Stimulated activated CD4-positive, alpha-beta T cell treated with anti-CD3 and anti-CD28 coated beads, Interleukin-12 subunit alpha, Interleukin-12 subunit beta, amount 100 ng/mL, for 48 hours (primary cell): ENCODE measurements at regions not wholly inside any gene's neighbourhood (a gene's known extent, or its start where the extent isn't known, plus 50 kb on each side); places are given as distances from the start of the nearest gene placed in this dataset.

ENCODE experiments used
- DNase-seq, 3 donors: peaks; one replicate each; pipeline ENCODE4 v3.0.0-alpha.2; 2020; ENCODE audit warnings: low read depth in 2 of 3, low spot score in 1 of 3

DNA sequence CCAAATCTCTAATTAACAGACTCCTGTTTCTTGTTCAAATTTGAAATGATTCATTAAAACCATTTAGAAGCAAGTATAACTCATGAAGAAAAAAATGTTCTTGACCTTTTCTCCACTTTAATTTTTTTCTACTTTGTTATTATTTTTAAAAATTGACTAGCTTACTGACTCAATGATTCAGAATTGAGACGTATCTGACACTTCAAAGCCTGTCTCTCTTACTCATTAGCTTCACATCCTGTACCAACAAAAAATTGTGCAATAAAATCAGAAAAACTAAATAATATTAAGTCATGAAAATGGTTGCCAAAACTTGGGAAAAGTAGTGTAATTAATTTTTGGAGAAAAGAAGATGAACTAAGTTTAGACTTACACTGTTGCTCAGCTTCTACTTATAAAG lies 331.2 kb downstream of the SLC16A7 start:
- DNase-seq, result no peak

DNA sequence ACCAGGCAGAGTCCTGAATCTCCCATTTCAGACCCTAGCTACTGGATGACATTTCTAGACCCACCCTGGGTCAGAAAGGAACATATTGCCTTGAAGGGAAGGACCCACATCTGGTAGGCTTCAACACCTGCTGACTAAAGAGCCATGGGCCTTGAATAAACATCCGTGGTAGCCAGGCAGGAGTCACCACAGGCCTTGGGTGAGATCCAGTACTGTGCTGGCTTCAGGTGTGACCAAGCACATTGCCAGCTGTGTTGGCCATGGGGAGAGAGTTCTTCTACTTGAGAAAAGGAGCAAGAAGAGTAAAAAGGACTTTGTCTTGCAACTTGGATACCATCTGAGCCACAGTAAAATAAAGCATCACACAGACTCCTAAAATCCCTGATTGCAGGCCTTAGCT lies 332.6 kb downstream of the SLC16A7 start:
- DNase-seq, result no peak

DNA sequence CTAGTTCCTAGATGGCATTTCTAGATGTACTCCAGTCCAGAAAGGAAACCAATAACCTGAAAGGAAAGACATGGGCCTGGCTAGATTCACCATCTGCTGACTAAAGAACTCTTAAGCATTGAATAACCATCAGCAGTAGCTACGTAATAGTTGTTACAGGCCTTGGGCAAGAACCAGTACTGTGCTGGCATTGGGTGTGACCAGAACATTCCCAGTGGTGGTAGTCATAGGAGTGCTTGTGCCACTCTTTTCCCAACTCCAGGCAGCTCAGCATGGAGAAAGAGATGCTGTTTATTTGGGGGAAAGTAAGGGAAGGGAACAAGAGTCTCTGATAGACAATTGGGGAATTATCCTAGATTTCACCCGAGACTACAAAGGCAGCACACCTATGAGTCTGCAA lies 333.3 kb downstream of the SLC16A7 start:
- DNase-seq, result no peak

DNA sequence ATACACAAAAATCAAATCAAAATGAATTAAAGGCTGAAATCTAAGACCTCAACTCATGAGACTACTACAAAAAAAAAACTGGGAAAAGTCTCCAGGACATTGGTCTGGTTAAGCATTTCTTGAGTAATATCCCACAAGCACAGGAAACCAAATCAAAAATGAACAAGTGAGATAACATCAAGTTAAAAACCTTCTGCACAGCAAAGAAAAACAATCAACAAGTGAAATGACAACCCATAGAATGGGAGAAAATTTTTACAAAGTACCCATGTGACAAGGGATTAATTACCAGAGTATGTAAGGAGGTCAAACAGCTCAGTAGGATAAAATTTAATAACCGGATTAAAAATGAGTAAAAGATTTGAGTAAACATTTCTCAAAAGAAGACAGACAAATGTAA lies 338.7 kb downstream of the SLC16A7 start:
- no peak for DNase-seq

DNA sequence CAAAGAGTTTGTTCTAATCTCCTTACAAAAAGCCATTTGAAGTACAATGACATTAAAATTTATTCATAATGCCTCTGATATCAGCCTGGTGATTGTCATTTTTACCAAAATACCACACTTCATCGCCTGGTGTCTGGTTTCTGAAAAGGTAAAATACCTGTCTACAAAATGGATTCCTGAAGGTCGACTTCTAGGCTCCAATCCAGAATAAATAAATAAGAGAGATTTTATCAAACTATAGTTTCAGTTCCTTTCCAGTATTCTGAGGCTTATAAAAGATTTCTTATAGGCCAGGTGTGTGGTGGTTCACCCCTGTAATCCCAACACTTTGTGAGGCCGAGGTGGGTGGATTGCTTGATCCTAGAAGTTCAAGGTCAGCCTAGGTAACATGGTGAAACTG lies 340.7 kb downstream of the SLC16A7 start:
- DNase-seq, result no peak

DNA sequence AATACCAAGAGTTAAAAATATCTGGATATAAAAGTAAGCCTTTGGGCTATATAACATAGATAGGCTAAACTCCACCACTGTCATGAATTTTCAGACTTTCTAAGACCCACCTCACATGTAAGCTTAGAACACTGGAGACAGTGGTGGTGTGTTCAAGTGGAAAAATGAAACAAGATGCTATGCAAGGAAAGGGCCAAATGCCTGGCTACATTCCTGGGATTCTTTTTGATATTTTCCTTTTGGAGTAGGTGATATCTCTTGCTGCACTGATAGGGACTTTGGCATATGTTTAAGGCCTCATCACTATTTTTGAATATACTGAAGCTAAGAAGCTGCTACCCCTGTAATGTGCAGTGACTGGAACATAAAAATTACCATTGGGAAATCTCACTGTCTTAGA lies 341.3 kb downstream of the SLC16A7 start:
- no peak for DNase-seq

DNA sequence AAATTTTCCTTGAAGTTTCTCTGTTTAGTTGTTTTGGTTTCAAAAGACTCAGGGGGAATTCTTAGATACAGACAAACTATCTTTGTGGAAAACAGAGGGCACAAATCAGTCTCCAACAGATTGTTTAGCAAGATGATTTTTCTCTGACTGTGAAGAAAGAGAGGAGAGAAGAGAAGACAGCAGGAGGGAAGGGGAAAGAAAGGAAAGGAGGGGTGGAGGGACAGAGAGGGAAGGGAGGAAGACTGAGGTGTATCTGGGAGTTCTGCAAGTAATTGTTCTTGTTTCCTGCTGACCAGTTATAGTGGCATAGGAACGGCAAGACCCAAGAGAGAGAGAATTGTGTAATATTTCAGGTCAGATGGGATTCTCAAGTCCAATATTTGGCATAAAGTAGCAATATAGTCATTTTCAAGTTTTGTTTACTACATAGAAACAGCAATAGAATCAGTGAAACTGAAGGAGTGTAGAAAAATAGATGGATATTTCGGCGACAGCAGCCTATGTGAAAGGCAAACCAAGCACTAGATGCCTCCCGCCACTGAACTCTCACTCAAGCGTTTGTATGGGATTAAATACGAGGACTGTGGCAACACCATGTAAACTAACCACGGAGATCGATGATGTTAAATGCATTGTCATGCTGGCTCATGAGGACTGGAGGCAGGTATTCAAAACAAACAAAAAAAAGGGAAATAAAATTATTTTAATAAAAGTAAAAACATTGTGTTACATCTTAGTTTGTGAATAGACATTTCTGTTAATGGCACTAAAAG lies 342.5 kb downstream of the SLC16A7 start:
- DNase-seq, result no peak

DNA sequence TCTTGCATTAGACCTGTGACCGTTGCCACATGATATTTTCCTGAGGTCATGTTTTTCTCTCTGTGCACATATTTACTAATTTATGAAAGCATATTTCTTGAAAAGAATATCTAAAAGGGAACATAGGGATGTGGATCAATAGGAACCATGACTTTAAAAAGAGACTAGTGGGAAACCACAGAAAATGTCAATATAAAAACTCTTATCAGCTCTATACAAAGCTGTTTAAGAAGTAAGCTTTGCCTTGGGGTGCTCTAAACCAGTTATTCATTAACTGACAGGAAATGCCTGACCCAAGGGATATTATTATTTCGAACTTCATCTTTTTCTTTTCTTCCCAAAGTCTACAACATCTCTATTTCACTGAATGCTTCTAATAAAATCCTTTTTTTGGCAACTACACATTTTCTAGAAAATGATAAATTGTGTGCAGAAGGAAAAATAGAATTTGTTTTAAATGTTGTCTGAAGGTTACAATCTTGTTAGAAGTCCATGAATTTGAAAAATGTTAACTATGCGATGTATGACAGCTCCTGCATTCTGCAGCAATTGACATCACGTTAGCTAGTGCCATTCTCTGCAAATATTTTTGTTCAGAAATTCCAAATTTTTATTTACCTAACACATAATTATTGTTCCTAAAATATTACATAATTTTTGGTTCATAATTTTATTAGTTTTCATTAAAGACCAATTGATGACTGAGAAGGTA lies 345.0 kb downstream of the SLC16A7 start:
- no peak for DNase-seq

DNA sequence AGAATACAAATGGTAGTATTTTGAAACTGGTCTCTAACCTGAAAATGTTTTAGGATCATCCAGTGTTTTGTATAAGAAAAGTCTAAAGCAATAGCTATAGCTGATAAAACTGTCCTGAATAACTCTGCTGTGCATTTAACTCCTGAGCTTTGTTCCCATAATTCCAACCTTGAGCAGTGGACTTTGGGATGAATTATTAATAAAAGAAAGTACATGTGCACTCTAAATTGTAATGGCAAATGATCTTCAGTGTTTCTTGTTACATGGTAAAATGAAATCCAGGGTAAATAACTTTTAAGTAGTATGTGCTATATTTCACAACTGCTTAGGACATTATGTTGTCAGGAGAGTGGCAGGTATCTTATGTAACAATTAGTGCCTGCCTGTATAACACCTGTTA lies 345.6 kb downstream of the SLC16A7 start:
- DNase-seq, result no peak

DNA sequence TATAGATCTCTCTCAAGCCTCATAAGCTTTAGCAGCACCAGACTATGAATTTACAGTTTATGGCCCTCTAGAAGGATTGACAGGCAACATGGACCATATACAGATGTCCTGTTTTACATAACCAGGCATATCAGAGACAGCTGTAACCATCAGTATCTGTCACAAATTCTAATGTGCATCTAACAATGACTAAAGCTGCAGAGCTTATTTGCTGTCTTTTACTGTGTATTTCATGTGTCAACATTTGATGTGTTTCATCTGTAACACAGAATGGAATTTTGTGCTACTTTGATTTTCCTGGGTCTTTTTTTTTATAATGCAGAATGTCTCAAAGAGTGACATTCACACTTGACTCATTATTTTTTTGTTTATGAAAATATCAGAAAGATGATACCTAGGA lies 348.3 kb downstream of the SLC16A7 start:
- no peak for DNase-seq

DNA sequence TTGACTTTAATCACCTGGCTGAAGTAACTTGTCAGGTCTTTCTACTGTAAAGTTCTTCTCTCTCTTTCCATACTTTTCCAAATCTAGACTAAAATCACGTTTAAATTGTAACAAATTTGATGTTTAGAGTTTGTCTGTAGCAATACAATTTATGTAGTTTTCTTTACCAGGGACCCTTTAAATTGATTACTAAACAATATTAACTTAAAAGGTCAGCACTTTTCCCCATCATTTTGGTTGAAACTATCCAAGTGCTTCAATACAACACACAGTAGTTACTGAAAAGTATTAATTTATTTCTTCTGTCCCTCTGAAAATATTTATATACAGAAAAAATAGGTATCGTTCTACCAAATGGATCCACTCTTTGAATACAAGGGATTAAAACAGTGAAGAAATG lies 350.8 kb downstream of the SLC16A7 start:
- DNase-seq, result no peak

DNA sequence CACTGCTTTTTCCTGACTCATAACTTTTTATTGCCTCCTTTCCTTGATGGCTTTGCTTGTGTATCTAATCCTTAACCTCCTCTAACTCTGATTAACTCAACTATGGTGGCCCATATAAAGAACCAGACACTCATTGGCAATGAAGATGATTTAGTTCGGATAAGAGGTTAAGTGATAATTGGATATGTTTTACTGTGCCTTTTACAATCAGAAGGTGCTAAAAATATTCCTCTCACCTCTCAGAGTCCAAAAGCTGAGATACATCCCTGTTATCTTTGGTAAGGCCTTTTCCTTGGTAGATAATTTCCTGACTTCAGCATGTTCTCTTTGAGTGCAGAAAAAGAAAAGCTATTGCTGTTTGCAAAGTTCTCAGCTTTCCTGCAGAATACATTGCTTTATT lies 367.7 kb downstream of the SLC16A7 start:
- no peak for DNase-seq

DNA sequence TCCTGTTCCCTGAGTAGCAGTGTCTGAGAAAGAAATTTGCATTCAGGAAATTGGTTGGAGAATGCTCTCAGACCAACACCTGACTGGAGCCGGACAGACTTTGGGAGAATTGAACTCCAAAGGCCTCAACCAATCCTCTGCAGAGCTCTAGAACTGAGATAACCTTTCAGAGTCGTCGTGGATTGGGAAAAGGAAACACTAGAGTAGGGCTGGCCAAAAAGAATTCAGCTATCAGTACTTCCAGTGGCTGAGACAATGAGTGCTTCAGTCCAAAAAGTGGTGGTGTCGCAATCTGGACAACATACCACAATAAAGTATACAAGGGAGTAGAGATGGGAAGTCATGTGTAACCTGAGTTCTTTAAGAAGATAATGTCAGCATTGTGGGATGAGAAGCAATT lies 377.1 kb downstream of the SLC16A7 start:
- no peak for DNase-seq

DNA sequence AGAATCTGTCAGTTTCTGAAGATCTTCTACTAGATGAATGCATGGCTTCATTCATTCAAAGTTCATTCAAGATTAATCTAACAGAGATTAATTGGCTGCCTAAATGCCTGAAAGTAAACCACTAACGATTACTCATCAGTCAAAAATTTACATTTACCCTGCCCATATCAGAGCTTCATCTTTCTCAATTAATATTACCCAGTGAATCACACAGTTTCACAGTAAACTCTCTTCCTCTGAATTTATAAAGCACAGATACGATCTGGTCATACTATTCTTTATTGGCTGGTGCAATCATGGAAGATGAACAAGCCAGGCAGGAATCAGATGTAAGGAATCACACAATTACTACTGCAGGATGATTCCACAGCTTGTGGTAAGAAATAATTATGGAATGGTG lies 377.7 kb downstream of the SLC16A7 start:
- DNase-seq, result no peak

DNA sequence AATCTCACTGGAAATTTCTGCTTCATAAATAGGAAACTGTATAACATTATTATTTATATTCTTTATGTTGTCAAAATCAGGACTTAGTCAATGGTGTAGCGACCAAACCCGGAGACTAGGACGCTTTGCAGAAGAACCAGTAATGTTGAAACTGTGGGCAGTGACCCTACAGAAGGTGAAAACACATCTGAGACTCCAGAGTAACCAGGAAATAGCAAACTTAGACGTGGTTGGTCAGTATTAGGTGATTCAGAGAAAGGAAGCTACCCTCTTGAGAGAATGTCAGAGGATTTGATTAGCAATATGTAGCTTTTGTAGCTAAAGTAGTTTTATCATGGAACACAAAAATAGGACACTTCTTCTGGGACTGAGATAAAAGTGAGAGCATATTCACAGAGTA lies 381.9 kb downstream of the SLC16A7 start:
- DNase-seq, result no peak

DNA sequence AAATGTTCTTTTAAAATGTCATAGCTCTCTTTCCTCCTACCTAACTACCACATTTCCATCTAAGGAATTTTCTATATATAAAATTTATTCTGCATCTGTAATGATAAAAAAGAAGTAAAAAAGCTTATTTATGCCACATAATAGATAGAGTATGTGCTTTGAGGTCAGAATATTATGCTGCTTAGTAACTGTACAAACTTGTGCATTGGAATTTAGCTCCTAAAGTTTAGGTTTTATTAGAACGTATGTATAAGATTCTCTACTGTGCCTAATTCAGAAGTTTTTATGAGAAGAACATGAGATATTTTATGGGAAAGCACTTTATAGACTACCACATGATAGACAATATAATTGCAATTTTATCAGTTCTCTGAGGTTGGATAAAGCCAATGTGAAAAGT lies 384.6 kb downstream of the SLC16A7 start:
- no peak for DNase-seq

DNA sequence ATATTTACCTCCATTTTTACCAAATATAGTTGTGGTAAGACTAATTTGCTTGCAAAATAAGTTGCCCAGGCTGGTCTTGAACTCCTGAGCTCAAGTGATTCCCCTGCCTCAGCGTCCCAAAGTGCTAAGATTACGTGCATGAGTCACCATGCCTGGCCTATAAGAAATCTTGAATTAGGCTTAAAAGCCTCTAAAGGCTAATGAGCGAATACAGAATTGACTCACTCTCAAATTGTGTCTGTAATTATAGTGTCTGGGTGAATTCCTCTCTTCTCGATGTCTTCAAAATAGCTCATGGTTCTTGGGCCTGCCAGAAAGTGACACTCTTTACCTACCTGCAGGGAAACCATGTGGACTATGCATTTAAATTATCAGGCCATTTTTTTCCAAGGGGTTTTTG lies 403.5 kb downstream of the SLC16A7 start:
- DNase-seq, result no peak

DNA sequence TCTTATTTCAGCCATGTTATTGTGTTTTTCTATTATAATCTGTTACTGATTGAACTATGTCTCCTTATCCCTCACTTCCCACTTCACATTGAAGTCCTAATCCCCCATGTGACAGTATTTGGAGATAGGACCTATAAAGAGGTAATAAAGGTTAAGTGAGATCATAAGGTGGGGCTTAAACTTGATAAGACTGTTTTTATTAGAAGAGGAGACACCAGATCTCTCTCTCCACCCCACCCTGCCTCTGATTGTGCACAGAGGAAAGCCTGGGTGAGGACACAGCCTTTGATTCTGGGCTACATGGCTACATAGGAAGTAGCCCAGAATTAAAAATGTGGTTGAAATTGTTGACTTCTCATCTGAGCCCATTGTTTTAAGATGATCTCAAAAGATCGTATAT lies 414.7 kb downstream of the SLC16A7 start:
- DNase-seq, result no peak

DNA sequence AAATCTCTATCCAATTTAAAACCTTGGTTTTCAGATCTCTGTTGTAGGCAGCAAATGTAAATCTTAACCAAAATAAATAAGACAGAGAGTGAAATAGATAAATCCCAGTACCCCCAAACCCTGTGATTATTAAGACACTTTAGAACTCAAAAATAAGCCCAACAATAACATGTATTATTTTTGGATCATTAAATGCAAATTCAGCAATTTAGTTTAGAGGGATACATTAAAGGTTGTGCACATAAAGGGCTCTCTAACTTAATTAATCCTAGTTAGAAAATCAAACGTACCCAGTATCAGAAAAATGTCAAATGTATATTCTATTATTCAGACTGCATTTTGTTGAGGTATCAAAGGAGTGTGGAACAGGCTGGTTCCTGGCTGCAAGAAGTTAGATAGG lies 416.8 kb downstream of the SLC16A7 start:
- no peak for DNase-seq

DNA sequence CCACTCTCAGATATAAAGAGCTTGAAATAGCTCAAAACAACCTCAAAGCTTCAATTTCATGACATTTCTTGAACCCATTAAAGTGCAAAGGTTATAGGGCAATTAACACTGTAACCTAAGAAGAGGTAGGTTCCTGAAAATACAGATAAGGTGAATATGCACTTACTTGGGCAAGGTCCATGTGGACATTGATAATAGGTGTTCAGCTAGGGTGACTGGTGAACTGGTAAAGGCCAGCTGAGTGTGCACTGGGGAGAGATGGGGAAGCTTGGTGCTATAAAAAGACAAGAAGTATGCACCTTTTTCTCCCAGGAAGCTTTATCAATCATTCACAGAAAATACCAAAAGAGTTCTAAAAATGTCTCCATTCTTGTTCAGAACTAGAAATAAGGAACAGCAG lies 418.6 kb downstream of the SLC16A7 start:
- DNase-seq, result no peak

DNA sequence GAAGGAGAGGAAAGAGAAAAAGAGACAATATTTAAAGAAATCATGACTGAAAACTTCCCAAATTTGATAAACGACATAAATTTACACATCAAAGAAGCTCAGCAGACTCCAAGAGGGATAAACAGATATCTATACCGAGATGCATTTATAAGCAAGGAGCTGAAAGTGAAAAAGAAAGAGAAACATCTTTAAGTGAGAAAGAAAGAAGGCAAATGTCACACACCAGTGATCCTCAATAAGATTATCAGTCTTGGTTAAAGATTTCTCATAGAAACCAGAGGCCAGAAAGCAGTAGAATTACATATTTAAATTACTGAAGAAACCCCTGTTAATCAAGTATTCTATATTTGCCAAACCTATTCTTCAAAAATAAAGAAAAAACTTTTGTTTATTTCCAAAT lies 424.2 kb downstream of the SLC16A7 start:
- no peak for DNase-seq

DNA sequence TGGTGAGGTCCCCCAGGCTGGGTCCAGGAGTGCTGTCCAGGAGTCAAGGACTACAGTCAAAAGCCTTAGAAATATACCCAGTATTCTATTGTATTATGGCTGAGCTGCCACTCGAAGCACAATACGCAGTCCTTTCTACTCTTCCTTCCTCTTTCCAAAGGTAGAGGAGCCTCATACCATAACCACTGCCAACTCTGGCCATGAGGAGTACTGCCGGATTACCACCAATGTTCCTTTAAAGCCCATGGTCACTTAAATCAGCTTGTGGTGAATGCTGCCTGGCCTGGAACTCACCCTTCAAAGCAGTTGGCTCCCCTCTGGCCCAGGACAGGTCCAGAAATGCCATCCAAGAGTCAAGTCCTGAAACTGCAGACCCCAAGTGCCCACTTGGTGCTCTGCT lies 425.4 kb downstream of the SLC16A7 start:
- DNase-seq, result no peak

DNA sequence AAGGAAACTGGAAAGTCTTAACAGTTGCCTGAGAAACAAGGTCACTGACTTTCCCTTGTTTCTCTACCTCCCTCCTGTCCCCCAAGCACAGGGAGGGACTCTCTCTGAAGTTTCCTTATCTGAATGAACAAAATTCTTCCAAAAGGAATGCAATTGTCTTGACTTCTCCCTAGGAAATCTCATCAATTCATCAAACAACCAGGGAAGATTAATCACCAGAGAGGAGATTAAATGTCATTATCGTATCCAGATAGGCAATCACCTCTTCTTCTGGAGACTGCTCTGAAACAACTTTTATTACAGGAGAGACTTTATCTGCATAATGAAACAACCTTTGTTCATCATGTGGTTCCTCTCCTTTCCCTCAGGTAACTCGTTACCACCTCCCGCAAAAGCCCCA lies 431.4 kb downstream of the SLC16A7 start:
- no peak for DNase-seq
